DOHH2 (cell line): ENCODE measurements at regions not wholly inside any gene's neighbourhood (a gene's known extent, or its start where the extent isn't known, plus 50 kb on each side); places are given as distances from the start of the nearest gene placed in this dataset.

ENCODE experiments used
- H3F3A ChIP-seq: fragments of 200-600 bp; sonication (generic), shearing (Covaris generic); 2 replicates; pipeline ENCODE4 v1.6.0; 2016; ENCODE audit warnings: antibody characterized with exemption, mild to moderate bottlenecking; ENCODE audit not compliant: control insufficient read depth, insufficient read depth
- H3K27ac ChIP-seq: fragments of 200-600 bp; sonication (generic); 2 replicates; pipeline ENCODE4 v1.5.1; 2014; ENCODE audit warnings: low read depth, mild to moderate bottlenecking, low read length, moderate library complexity
- H3K27me3 ChIP-seq: fragments of 200-600 bp; sonication (generic); 2 replicates; pipeline ENCODE4 v1.6.1; 2014; ENCODE audit warnings: mild to moderate bottlenecking, low read length, mixed read lengths; ENCODE audit not compliant: control insufficient read depth
- H3K36me3 ChIP-seq: fragments of 200-600 bp; sonication (generic); 2 replicates; pipeline ENCODE4 v1.6.1; 2014; ENCODE audit warnings: mild to moderate bottlenecking, low read length, moderate library complexity, mixed read lengths; ENCODE audit not compliant: control insufficient read depth
- H3K4me1 ChIP-seq: fragments of 200-600 bp; sonication (generic); 2 replicates; pipeline ENCODE4 v1.6.1; 2014; ENCODE audit warnings: mild to moderate bottlenecking, low read length, mixed read lengths; ENCODE audit not compliant: control insufficient read depth
- H3K4me2 ChIP-seq: fragments of 200-600 bp; sonication (generic); 2 replicates; pipeline ENCODE4 v1.6.0; 2014; ENCODE audit warnings: mild to moderate bottlenecking, low read length, moderate library complexity
- H3K4me3 ChIP-seq: fragments of 200-600 bp; sonication (generic); 2 replicates; pipeline ENCODE4 v1.5.1; 2014; ENCODE audit warnings: mild to moderate bottlenecking, low read length, mixed read lengths
- H3K79me2 ChIP-seq: fragments of 200-600 bp; sonication (generic); 2 replicates; pipeline ENCODE4 v1.6.1; 2014; ENCODE audit warnings: mild to moderate bottlenecking, low read length, mixed read lengths; ENCODE audit not compliant: control insufficient read depth
- H3K9me2 ChIP-seq: fragments of 200-600 bp; sonication (generic); replicated peaks from 2 replicates; pipeline ENCODE4 v1.6.1; 2014; ENCODE audit warnings: mild to moderate bottlenecking, low read length, mixed read lengths; ENCODE audit not compliant: control insufficient read depth
- H3K9me3 ChIP-seq: fragments of 200-600 bp; sonication (generic); 2 replicates; pipeline ENCODE4 v1.6.1; 2014; ENCODE audit warnings: antibody characterized with exemption, low read length, mixed read lengths; ENCODE audit not compliant: control insufficient read depth, insufficient read depth
- H4K20me1 ChIP-seq: fragments of 200-600 bp; sonication (generic); 2 replicates; pipeline ENCODE4 v1.6.0; 2014; ENCODE audit warnings: low read depth, mild to moderate bottlenecking, antibody characterized with exemption, low read length, moderate library complexity; ENCODE audit not compliant: control insufficient read depth, insufficient read depth
- CTCF ChIP-seq: fragments of 200-600 bp; sonication (generic); IDR thresholded peaks from one replicate; pipeline ENCODE4 v1.5.1; 2014; ENCODE audit warnings: antibody characterized with exemption, mild to moderate bottlenecking, low read depth, low read length; ENCODE audit not compliant: poor library complexity, severe bottlenecking
- EZH2phosphoT487 ChIP-seq: fragments of 200-600 bp; sonication (generic); IDR thresholded peaks from 2 replicates; pipeline ENCODE4 v1.6.1; 2017; ENCODE audit warnings: borderline replicate concordance, mild to moderate bottlenecking, antibody characterized with exemption, low read length, moderate library complexity, mixed read lengths

GRCh38 chr1:95332754-95333153 is 98.7 kb downstream of the RWDD3 start:
- Histone ChIP-seq H3K79me2 (no peaks in the 10 kb centered on the region), H3K9me3 (no peaks in the 10 kb centered on the region), H3K9me2 (no peaks in the 10 kb centered on the region), H3K27ac (no peak overlapping the region), H3K4me3 (no peak overlapping the region), H3K36me3 (no peaks in the 10 kb centered on the region), H4K20me1 (no peaks in the 10 kb centered on the region), H3K27me3 (no peaks in the 10 kb centered on the region), H3K4me2 (no peak overlapping the region), H3K4me1 (no peaks in the 10 kb centered on the region), H3F3A (no peaks in the 10 kb centered on the region)
- no peak for TF ChIP-seq EZH2phosphoT487
- no peak for TF ChIP-seq CTCF

- H3K9me2 ChIP-seq = no peaks in the 10 kb centered on the region; the same call in 1 of the 2 replicates
- H3K79me2 ChIP-seq = no peaks in the 10 kb centered on the region
- H4K20me1 ChIP-seq = no peaks in the 10 kb centered on the region
- no peak overlapping the region for H3K4me3 ChIP-seq
- no peaks in the 10 kb centered on the region for H3K27me3 ChIP-seq
- no peaks in the 10 kb centered on the region for H3K9me3 ChIP-seq
- TF ChIP-seq EZH2phosphoT487 (no peak), CTCF (no peak)
- H3K36me3 ChIP-seq = no peaks in the 10 kb centered on the region
- no peaks in the 10 kb centered on the region for H3K4me1 ChIP-seq
- H3F3A ChIP-seq = no peaks in the 10 kb centered on the region
- H3K27ac ChIP-seq = no peak overlapping the region
- H3K4me2 ChIP-seq = no peak overlapping the region
These were observed 105.4 kb downstream of the RWDD3 start for GRCh38 chr1:95339377-95339776.

GRCh38 chr1:95340061-95340460 is 106.1 kb downstream of the RWDD3 start:
- Histone ChIP-seq H3K4me1 (no peaks in the 10 kb centered on the region), H3F3A (no peaks in the 10 kb centered on the region), H3K27ac (no peak overlapping the region), H3K4me3 (no peak overlapping the region), H3K36me3 (no peaks in the 10 kb centered on the region), H3K79me2 (no peaks in the 10 kb centered on the region), H3K27me3 (no peaks in the 10 kb centered on the region), H4K20me1 (no peaks in the 10 kb centered on the region), H3K9me3 (no peaks in the 10 kb centered on the region), H3K9me2 (no peaks in the 10 kb centered on the region; the same call in 1 of the 2 replicates), H3K4me2 (no peak overlapping the region)
- no peak for TF ChIP-seq EZH2phosphoT487
- no peak for TF ChIP-seq CTCF

GRCh38 chr1:95352767-95353166 is 118.8 kb downstream of the RWDD3 start:
- Histone ChIP-seq H3F3A (no peaks in the 10 kb centered on the region), H3K4me3 (no peak overlapping the region), H3K79me2 (no peaks in the 10 kb centered on the region), H3K27me3 (no peaks in the 10 kb centered on the region), H3K27ac (no peak overlapping the region), H3K4me2 (no peak overlapping the region), H3K9me3 (no peaks in the 10 kb centered on the region), H3K9me2 (no peaks in the 10 kb centered on the region), H3K4me1 (no peaks in the 10 kb centered on the region), H3K36me3 (no peaks in the 10 kb centered on the region), H4K20me1 (no peaks in the 10 kb centered on the region)
- no peak for TF ChIP-seq EZH2phosphoT487
- no peak for TF ChIP-seq CTCF
